ENCODE measurements at regions not wholly inside any gene's neighbourhood (a gene's known extent, or its start where the extent isn't known, plus 50 kb on each side); places are given as distances from the start of the nearest gene placed in this dataset.

GRCh38 chr12:24600551-24600950 is 348.4 kb downstream of the BCAT1 start:
- no peak for DNase-seq

GRCh38 chr12:24599736-24600135 is 349.2 kb downstream of the BCAT1 start:
- DNase-seq, result no peak

- DNase-seq, result no peak
Measured at GRCh38 chr12:24597580-24597979, 351.3 kb downstream of the BCAT1 start.

DNA sequence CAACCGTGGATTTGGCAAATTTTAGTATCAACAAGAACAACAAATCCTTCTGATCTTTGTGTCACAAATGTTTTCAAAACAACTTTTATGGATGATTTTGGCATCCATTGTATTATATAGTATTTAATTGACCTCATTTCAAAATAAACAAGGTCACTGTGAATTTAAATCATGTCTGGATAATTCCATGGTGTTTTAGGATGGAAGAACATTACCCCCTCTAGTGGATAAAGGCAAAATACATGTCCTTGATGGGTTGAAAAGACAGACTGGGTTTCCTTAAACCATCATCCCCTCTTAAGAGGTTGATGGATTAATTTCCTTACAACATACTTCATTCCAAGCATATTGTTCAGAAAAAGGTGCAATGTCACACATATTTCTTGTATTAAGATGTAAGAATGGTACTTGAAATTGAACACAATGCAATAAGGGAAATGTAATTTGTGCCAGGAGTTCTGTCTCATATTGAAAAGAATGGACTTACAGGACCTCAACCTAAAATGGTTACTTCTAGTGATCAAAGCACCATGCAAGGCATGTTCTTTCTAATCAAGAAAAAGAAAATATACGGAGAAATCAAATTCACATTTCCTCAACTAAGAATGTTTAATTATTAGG is 352.0 kb downstream of the BCAT1 start:
- DNase-seq, result no peak

DNA sequence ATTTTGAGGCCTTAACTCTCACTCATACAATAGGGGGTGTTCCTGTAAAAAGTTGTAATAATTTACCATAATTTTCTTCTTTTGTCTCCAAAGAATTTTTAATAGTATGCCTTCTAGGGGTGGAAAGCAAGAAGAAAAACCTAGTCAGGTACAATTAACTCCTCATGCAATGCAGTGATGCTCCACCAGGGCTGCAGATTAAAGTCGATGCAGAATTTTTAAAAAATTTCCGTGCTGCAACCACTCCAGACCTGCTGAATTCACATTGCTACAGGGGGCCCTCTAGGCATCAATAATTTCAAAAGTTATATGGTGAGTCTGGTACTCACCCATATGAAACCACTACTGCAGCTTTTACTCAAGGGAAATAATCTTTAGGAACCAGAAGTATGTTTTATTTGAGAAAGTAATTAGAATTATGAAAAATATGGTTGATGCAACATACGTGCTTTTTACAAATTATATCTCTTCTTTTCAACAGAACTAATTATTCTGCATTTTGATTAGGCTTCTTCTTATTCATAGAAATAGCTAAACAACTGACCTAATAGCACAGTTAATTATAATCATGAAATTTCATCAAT is 353.2 kb downstream of the BCAT1 start:
- no peak for DNase-seq

- DNase-seq, result no peak
Measured at GRCh38 chr12:24591715-24592440, 357.0 kb downstream of the BCAT1 start.

DNA sequence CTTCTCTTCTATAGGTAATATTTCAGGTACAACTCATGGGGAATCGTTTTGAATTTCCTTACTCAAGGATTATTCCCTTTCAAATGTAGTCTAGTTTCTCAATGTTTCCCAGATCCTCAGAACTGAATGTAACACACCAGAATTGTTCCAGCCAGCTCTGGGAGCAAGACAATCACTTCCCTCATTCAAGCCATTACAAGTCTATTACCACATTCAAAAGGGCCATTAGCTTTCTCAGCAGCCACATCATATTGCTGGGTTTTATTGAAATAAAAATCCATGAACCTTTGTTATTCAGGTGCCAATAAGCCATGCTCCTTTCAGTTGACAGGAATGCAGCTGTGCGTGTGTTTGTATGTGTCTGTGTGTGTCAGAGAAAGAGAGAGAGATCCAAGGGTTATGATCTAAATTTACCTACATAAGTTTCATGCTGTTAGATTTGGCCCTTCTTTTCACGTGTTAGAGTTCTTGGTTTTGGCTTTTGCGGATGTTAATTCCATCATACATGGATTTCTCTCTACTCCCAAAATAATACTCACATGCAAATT is 357.7 kb downstream of the BCAT1 start:
- no peak for DNase-seq

DNA sequence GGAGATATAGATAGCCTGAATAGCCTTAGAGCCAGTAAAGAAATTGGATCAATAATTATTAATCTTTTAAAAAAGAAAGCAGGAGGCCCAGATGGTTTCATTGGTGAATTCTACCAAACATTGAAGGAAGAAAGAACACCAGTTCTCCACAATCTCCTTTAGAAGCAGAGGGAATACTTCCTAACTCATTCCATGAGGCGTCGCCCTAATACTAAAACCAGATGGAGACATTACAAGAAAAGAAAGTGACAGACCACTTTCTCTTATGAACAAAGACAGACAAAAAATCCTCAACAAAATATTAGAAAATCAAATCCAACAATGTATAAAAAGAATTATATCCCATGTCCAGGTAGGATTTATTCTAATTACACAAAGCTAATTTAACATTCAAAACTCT is 362.6 kb downstream of the BCAT1 start:
- DNase-seq, result no peak

- no peak for DNase-seq
Measured at GRCh38 chr12:24584032-24584675, 364.7 kb downstream of the BCAT1 start.

- no peak for DNase-seq
Measured at GRCh38 chr12:24582954-24583601, 365.8 kb downstream of the BCAT1 start.

DNA sequence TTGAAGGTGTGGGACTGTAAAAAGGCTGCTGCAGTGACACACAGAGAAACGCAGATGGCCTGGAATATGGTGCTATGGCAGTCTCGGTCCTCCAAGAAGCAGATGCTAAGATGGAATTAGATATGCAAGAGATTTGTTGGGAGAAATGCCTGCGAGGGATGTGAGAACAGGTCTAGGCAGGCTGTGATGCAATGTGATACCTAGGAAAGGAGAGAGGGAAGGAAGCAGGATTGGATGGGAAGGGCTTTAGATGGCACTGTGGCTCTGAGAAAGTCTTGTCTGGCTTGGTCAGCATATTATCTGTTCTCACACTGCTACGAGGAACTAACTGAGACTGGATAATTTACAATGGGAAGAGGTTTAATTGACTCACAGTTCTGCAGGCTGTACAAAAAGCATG is 374.4 kb downstream of the BCAT1 start:
- DNase-seq, result no peak

DNA sequence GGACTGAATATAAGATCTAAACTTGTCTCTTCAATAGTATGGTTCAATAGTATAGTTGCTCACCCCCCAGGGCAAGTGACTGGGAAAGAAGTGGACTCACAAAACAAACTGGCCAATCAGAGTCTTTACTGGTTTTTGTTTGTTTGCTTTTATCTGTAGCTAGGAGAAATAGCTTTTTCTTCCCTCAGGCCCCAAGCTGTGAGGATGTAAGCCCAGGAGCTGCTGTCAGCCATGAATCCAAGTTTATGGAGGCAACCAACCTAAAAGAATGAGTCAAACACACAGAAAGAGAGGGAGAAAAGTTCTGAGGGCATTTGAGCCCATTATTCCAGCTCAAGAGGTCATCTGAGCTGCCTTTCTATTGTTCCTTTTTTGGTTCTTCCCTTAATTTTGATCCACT is 375.3 kb downstream of the BCAT1 start:
- no peak for DNase-seq

DNA sequence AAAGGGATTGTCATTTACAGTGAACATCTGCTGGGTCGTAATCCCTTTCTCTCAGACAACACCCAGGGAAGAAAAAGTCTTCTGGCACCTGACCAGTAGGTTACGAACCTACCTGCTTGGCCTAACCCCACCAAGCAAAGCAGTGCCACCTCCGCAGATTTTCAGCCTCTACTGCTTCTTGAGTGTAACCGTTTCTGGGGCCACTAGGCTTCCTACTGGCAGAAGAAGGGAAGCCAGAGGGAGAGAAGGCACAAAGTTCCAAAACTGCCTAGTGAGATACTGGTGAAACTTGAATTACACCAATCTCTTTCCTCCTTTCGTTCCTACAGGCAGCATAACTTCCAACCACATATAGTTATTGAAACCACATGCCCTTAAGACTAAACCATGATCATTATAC is 383.6 kb downstream of the BCAT1 start:
- no peak for DNase-seq

- peak; percentile 66 for DNase-seq
Measured at GRCh38 chr12:24562771-24563431, 386.0 kb downstream of the BCAT1 start.

GRCh38 chr12:24561882-24562770 is 386.8 kb downstream of the BCAT1 start:
- peak; percentile 87 for DNase-seq

DNA sequence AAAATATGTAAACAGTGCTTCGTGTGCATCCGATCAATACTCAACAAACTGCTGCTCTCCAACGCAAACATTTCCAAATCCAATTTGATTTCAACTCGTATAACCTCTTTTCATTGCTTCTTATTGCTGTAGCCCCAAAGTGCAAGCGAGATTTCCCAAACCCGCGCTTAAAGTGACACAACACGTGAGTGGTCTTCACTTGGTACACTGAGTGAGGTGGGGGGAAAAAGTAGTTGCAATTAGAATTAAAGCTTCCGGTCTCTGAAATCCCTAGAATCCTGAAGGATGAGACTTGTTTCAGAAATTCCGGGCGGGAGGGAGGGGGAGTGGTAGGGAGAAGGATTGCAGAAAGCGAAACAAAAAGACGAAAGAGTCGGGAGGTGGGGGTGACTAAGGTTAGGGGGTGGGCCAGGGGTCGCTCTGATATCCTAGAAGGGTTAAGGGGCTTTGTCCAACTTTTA is 387.5 kb downstream of the BCAT1 start:
- DNase-seq, result no peak

GRCh38 chr12:24560831-24561271 is 388.1 kb downstream of the BCAT1 start:
- peak; percentile 38 for DNase-seq

GRCh38 chr12:24560192-24560775 is 388.6 kb downstream of the BCAT1 start:
- DNase-seq, result no peak

- DNase-seq, result no peak
Measured at GRCh38 chr12:24557738-24558137, 391.2 kb downstream of the BCAT1 start.

- DNase-seq, result no peak
Measured at GRCh38 chr12:24555730-24556129, 393.2 kb downstream of the BCAT1 start.
